RCC 7860 (cell line): ENCODE measurements at regions not wholly inside any gene's neighbourhood (a gene's known extent, or its start where the extent isn't known, plus 50 kb on each side); places are given as distances from the start of the nearest gene placed in this dataset.

Experiments
- DNase-seq: peaks from one replicate; pipeline ENCODE4 v3.0.0-alpha.2; 2015; ENCODE audit warnings: low spot score
- FAIRE-seq: peaks from 2 replicates; lab custom pipeline; 2012; peaks lifted over from hg19 to GRCh38; lab: Jason Lieb, UNC

GRCh38 chr21:36532769-36533467, 53.0 kb upstream of the CLDN14 start:
- no peak for FAIRE-seq

DNA sequence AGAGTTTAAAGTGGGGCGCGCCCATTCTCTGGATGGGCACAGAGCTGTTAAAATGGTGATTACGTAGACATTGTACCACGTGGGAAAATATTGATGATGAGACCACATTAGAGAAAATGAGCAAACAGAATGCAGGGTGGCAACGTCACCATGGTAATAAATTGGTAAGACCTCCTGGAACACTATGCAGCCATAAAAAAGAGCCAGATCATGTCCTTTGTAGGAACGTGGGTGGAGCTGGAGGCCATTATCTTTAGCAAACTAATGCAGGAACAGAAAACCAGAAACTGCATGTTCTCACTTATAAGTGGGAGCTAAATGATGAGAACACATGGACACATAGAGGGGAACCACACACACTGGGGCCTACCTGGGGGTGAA, 53.5 kb upstream of the CLDN14 start:
- DNase-seq (no peak), FAIRE-seq (no peak)

More at GRCh38 chr21:36532769-36533467, 53.0 kb upstream of the CLDN14 start:
- no peak for DNase-seq

DNA sequence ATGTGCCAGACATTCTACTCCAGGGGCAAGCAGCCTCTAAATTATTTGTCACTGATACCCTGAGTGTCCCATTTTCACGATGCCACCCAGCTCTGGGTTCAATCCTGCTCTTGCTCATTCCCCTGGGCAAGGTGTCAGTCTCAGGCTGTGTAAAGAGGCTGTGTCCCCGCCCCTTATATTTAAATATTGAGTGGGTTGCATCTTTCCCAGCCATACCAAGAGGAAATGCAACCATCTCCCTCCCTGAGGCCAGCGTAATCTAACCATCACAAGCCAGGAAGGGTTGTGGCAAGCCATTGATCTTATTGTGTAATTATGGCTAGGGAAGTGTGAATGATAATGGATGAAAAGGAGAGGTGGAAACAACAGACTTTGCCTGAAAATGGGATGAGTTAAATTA, 54.7 kb upstream of the CLDN14 start:
- FAIRE-seq: no peak
- no peak for DNase-seq

DNA sequence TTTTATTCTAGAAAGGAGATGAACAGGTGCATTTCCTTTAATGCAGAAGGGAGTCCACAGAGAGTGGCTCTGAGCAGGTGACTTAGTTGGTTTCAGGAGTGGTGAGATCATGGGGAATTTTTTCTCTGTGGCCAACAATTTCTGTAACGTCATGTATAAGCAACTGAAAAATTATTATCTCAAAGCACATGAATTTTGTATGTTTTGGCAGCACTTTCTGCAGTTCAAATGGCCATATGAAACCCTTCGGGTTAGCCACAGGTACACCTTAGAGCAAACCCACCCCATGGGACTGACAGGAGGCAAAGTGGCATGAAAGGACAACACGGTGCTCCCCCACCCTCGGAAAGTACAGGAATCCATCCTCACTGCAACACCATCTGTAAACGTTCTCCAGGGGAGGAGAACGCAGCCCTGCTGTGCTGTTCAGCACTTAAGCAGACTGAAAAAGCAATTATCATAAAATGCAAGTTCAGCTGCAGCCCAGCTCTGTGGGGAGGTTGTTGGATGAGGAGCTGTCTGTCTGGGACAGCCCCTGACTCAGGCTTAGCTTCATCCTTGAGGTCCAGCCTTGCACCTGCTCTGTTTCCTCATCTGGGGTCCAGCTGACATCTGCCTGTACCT, 55.8 kb upstream of the CLDN14 start:
- FAIRE-seq: no peak
- no peak for DNase-seq

GRCh38 chr21:36538761-36539160, 58.8 kb upstream of the CLDN14 start:
- FAIRE-seq (no peak), DNase-seq (no peak)

DNA sequence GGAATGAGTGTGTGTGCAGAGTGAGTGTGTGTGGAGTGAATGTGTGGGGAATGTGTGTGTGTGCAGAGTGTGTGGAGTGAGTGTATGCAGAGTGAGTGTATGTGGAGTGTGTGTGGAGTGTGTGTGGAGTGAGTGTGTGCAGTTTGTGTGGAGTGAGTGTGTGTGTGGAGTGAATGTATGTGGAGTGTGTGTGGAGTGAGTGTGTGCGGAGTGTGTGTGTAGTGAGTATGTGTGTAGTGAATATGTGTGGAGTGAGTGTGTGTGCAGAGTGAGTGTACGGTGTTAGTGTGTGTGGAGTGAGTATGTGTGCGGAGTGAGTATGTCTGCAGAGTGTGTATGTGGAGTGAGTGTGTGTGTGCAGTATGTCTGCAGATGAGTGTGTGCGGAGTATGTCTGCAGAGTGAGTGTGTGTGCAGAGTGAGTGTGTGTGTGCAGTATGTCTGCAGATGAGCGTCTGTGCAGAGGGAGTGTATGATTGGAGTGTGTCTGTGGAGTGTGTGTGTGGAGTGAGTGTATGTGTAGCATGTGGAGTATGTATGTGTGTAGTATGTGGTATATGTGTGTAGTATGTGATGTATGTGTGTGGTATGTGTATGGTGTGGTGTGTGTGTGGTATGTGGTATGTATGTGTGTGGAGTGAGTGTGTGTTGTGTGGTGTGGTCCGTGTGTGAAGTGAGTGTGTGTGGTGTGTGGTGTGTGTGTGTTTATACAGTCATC, 59.7 kb upstream of the CLDN14 start:
- FAIRE-seq: no peak
- no peak for DNase-seq

DNA sequence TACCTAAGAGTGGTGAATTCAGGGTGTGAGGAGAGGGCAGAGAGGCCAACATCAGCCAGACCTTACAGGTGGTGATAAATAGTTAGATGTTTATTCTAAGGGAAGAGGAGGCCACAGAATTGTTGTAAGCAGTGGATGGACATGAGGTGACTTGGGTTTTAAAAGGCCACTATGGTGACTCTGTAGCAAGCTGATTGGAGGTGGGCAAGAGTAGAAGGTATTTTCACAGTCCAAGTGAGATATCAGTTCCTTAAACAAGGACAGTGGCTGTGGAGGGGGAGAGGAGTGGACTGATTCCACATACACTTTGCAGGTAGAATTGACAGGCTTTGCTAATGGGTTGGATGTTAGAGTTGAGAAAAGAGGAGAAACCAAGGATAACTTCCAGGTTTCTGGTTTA, 60.8 kb upstream of the CLDN14 start:
- no peak for DNase-seq
- FAIRE-seq: no peak

DNA sequence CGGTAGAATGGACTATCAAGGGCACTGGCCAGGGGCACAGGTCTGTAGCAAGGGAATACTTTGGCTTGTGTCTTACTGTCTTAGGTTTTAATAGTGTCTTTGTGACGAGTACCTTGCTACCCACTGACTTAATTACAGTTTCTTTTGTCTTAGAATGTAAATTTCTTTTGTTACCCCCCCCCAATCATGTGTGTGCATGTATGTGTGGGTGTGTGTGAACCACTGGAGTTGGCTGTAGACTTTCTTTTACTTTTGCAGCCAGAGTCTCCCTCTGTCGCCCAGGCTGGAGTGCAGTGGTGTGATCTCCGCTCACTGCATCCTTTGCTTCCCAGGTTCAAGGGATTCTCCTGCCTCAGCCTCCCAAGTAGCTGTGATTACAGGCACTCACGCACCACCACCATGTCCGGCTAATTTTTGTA, 61.8 kb upstream of the CLDN14 start:
- no peak for DNase-seq
- no peak for FAIRE-seq

DNA sequence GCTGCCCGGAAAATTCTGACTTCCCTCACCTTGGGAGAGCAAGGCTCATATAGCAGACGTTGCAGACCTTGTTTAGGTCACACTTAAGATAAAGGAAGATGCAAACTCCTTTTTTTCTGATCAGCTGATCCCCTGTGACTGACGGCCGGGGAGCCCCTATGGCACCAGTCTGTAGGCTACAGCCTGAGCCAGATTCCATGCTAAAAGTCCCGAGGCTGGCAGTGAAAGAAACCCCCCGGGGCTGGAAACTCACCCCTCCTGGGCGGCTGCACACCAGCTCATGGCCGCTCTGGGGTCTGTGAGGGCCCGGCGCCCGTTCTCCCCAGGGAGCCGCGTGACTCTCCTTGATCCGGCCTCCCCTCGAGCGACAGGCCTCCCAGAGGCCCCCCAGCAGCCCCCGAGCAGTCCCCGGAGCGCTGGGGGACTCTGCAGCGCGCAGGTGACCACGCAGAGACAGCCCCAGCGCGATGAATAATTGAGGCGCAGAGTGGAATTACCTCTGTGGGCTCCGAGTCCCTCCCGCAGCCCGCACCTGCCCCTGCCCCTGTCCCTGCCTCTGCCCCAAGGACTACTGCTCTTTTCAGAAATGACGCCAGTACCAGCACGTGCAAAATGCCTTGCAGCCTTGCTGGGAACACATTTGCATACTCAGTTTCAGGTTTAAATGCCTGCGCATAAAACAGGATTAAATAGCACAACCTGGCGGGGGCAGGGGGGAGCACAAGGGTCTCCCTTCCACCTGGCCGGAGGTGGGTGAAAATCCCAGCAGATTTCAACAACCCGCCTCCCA, 62.6 kb upstream of the CLDN14 start:
- DNase-seq (no peak), FAIRE-seq (no peak)

DNA sequence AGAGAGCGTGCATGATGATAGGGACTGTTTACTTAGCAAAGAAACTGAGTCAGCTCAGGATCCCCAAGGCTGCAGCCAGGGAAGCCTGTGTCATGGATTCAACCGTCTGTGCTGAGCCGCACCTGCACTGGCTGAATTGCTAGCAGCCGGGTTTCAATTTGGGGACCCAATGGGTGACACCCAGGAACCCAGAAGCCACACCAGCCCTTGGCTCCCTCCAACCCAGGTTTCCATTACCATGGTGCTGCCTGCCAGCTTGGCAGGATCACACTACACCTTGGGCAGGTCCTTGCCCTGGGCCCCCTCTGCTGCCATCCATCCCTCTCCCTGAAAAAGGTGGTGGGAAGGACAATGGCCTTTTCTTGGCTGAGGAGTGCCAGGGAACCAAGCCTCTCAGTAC, 64.0 kb upstream of the CLDN14 start:
- FAIRE-seq: no peak

GRCh38 chr21:36544545-36544944, 64.6 kb upstream of the CLDN14 start:
- no peak for FAIRE-seq
- DNase-seq: no peak

More for the DNA sequence above, 64.0 kb upstream of the CLDN14 start:
- no peak for DNase-seq

GRCh38 chr21:36545776-36546511, 66.0 kb upstream of the CLDN14 start:
- DNase-seq (no peak), FAIRE-seq (no peak)

- FAIRE-seq (no peak), DNase-seq (no peak)
These were observed 67.5 kb upstream of the CLDN14 start for GRCh38 chr21:36547464-36547863.

GRCh38 chr21:36548866-36549265, 68.9 kb upstream of the CLDN14 start:
- DNase-seq (no peak), FAIRE-seq (no peak)

- no peak for FAIRE-seq
- DNase-seq: no peak
These were observed 69.5 kb upstream of the CLDN14 start for GRCh38 chr21:36549470-36549869.

GRCh38 chr21:36550761-36551160, 70.8 kb upstream of the CLDN14 start:
- DNase-seq: no peak
- FAIRE-seq: no peak

DNA sequence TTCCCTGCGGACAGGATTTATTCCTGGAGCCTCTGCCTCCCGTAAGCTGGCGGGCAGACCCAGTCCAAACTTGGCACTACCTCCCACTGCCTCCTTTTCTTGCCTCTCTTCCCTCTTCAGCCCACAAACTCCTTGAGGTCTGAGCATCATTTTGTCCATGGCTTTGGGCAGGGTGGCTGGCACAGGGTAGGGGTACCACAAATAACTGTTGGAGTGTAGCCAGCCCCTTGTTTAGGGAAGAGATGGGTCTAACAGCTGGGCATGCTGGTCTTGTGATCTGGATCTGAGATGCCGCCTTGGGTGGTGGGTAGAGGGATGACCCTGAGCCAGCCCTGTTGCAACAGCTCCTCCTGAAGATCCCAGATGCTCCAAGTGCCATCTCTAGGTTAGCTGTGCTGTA, 71.4 kb upstream of the CLDN14 start:
- FAIRE-seq: no peak
- DNase-seq: no peak

GRCh38 chr21:36551731-36552433, 72.0 kb upstream of the CLDN14 start:
- no peak for DNase-seq
- no peak for FAIRE-seq

- no peak for DNase-seq
- FAIRE-seq: no peak
These were observed 72.5 kb upstream of the CLDN14 start for GRCh38 chr21:36552434-36552785.

DNA sequence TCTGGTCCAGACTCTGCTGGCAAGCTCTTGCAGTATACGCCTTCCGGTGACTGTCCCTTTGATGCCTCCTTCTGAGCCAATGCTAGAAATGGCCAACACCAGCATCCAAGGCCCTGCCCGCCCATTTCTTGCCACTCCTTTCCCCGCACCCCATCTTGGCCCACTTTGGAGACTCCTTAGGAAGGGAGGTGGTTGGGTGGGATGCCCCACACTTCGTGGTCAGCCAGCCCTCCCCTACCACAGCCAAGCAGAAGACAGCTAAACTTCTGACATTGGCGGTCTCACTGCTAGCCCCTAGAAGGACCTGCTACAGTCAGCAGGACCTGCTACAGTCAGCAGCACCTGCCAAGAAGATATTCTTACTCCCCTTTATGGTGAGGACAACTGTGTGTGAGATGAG, 73.5 kb upstream of the CLDN14 start:
- no peak for DNase-seq
- no peak for FAIRE-seq
